ENCODE measurements at regions not wholly inside any gene's neighbourhood (a gene's known extent, or its start where the extent isn't known, plus 50 kb on each side); places are given as distances from the start of the nearest gene placed in this dataset.

DNA sequence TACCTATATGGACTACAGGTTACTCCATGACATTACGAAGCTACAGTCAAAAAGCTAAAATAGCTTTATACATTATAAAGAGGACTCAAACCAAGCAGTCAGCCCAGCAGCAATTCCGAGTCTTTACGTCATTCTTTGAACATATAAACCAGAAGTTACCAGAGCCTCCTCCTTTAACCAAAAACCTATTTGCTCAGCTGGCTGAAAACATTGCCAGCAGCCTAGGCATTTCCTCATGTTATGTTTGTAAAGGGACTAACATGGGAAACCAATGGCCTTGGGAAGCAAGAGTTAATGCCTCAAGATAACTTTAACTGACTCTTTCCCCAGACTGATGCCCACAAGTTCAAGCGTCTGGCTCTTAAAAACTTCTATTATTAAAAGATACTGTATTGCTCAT lies 104.1 kb upstream of the ZNF492 start:
- POLR2A ChIA-PET (ENCODE audit: partially characterized antibody) = no interaction called here

More for the DNA sequence above, 104.1 kb upstream of the ZNF492 start:
- DNase-seq (ENCODE audit: low read depth in 1 of 2, low spot score in 2 of 2) (no peak), FAIRE-seq (no peak)
- no peak overlapping the region for H4K5ac ChIP-seq (ENCODE audit: insufficient read length, low read depth, low read length)
- no peaks in the 10 kb centered on the region for H3K23me2 ChIP-seq (ENCODE audit: low read depth, low read length)
- H3K9ac ChIP-seq (replicated peaks in 1 of 4; ENCODE audit: extremely low read depth in 1 of 4, low read depth in 3 of 4, low read length in 3 of 4) = no peak overlapping the region
- no peak overlapping the region for H2AFZ ChIP-seq (ENCODE audit: low read length)
- CTCF ChIA-PET (ENCODE audit: partially characterized antibody) = no interaction called here
- H3K4ac ChIP-seq (replicated peaks; ENCODE audit: insufficient read length, low read depth, low read length) = no peak overlapping the region
- H2BK5ac ChIP-seq (ENCODE audit: low read depth, low read length) = no peak overlapping the region
- H3K79me1 ChIP-seq (ENCODE audit: low read depth, low read length) = no peaks in the 10 kb centered on the region
- no peaks in the 10 kb centered on the region for H3K79me2 ChIP-seq (ENCODE audit: control insufficient read depth in 1 of 2, insufficient read depth in 2 of 2, low read length in 2 of 2)
- H4K8ac ChIP-seq (ENCODE audit: extremely low read depth, insufficient read depth, low read length) = no peak overlapping the region
- H3K18ac ChIP-seq (ENCODE audit: extremely low read depth, low read length) = no peak overlapping the region
- no peak overlapping the region for H3K56ac ChIP-seq (replicated peaks; ENCODE audit: insufficient read length, low read depth, low read length)
- H3K27me3 ChIP-seq (replicated peaks in 1 of 4; ENCODE audit: control insufficient read depth in 3 of 4, extremely low read depth in 1 of 4, insufficient read depth in 3 of 4, low read length in 3 of 4) = no peaks in the 10 kb centered on the region
- WGBS, 2 experiments (ENCODE audit: extremely low coverage in 1 of 2, insufficient coverage in 1 of 2, insufficient read length in 1 of 2, insufficient replicate concordance in 2 of 2, low coverage in 1 of 2, low lambda C conversion rate in 2 of 2, missing lambda C conversion rate in 1 of 2) = 83% methylated on average over 4 of the region's 4 CpGs; no CpG with 5 or more reads in 1 of the 2 experiments
- H3K36me3 ChIP-seq (ENCODE audit: control insufficient read depth in 2 of 4, insufficient read depth in 4 of 4, low read length in 3 of 4) = no peaks in the 10 kb centered on the region
- H3K14ac ChIP-seq (ENCODE audit: insufficient read length) = no peak overlapping the region
- no peak overlapping the region for H2BK12ac ChIP-seq (ENCODE audit: low read depth, low read length)
- no peak overlapping the region for H3K4me3 ChIP-seq (ENCODE audit: extremely low read depth in 1 of 4, insufficient read depth in 2 of 4, low read depth in 3 of 4, low read length in 4 of 4)
- H3K4me2 ChIP-seq (ENCODE audit: insufficient read depth in 1 of 2, low read depth in 2 of 2, low read length in 2 of 2) = no peak overlapping the region
- no peak overlapping the region for H4K91ac ChIP-seq (replicated peaks; ENCODE audit: insufficient read length, low read length)
- no peaks in the 10 kb centered on the region for H3K4me1 ChIP-seq (replicated peaks in 1 of 4; ENCODE audit: control insufficient read depth in 3 of 4, insufficient read depth in 4 of 4, low read length in 3 of 4)
- TF ChIP-seq SIRT6 (IDR thresholded peaks at IDR 0.05; ENCODE audit: low read length) (no peak), JUN (IDR thresholded peaks at IDR 0.05; ENCODE audit: low read depth, low read length) (no peak), KDM4A (IDR thresholded peaks at IDR 0.05; ENCODE audit: low read depth, low read length, severe bottlenecking) (no peak), EP300 (IDR thresholded peaks at IDR 0.05; ENCODE audit: borderline replicate concordance in 1 of 2, low read depth in 2 of 2, low read length in 2 of 2) (no peak), POU5F1 (IDR thresholded peaks at IDR 0.05; ENCODE audit: low read depth, low read length) (no peak), RAD21 (IDR thresholded peaks at IDR 0.05 in 1 of 2, conservative IDR thresholded peaks at IDR 0.05 in 1 of 2; ENCODE audit: low read depth in 2 of 2, low read length in 2 of 2) (no peak), TAF1 (IDR thresholded peaks at IDR 0.05; ENCODE audit: low read depth, low read length) (no peak), FOSL1 (IDR thresholded peaks at IDR 0.05; ENCODE audit: insufficient read depth, low read depth, low read length) (no peak), CBX5 (IDR thresholded peaks at IDR 0.05; ENCODE audit: low read depth, low read length) (no peak), TCF12 (IDR thresholded peaks at IDR 0.05; ENCODE audit: low read depth, low read length) (no peak)
- no peak overlapping the region for H2AK5ac ChIP-seq (ENCODE audit: low read depth, low read length)
- no peak overlapping the region for H3K27ac ChIP-seq (ENCODE audit: low read depth, low read length)
- H4K20me1 ChIP-seq (replicated peaks in 1 of 2; ENCODE audit: control insufficient read depth in 1 of 2, insufficient read depth in 2 of 2, low read length in 2 of 2) = no peaks in the 10 kb centered on the region
- H2BK20ac ChIP-seq (ENCODE audit: low read length) = no peak overlapping the region
- H2BK120ac ChIP-seq (replicated peaks; ENCODE audit: low read depth, low read length) = no peak overlapping the region
- H3K23ac ChIP-seq (ENCODE audit: insufficient read length) = no peak overlapping the region
- H2BK15ac ChIP-seq (ENCODE audit: low read length) = no peak overlapping the region
- peaks cover 54 to 65% of the 10 kb centered on the region in 2 experiments for H3K9me3 ChIP-seq (ENCODE audit: insufficient read depth in 2 of 2, low read depth in 1 of 2, low read length in 1 of 2)

Data from H1 (cell line).